Erythroblast (primary cell): ENCODE measurements at regions not wholly inside any gene's neighbourhood (a gene's known extent, or its start where the extent isn't known, plus 50 kb on each side); places are given as distances from the start of the nearest gene placed in this dataset.

Experiments used
- GATA1 ChIP-seq: IDR thresholded peaks from 2 replicates; pipeline ENCODE4 v1.6.1; 2011; ENCODE audit warnings: low read depth, mild to moderate bottlenecking, control low read depth, low read length, moderate library complexity
- POLR2A ChIP-seq: IDR thresholded peaks from 2 replicates; pipeline ENCODE4 v1.6.1; 2011; ENCODE audit warnings: mild to moderate bottlenecking, low read length

- no peak for TF ChIP-seq POLR2A
- TF ChIP-seq GATA1, result no peak
Measured at GRCh38 chr5:18805376-18805775, 1171.1 kb downstream of the TAF11L14 start.
